Adipocyte (in vitro differentiated cells): ENCODE measurements at regions not wholly inside any gene's neighbourhood (a gene's known extent, or its start where the extent isn't known, plus 50 kb on each side); places are given as distances from the start of the nearest gene placed in this dataset.

Source experiments
- DNase-seq: peaks from one replicate; pipeline ENCODE4 v3.0.0-alpha.2; 2015; ENCODE audit warnings: low read depth
- H3K27me3 ChIP-seq: replicated peaks from 2 replicates; pipeline ENCODE4 v1.7.0; 2013; ENCODE audit warnings: mild to moderate bottlenecking, low read length, moderate library complexity; ENCODE audit not compliant: control insufficient read depth, insufficient read depth
- H3K36me3 ChIP-seq: 2 replicates; pipeline ENCODE4 v1.7.0; 2013; ENCODE audit warnings: low read length, mild to moderate bottlenecking, moderate library complexity; ENCODE audit not compliant: control insufficient read depth, insufficient read depth, severe bottlenecking
- H3K4me1 ChIP-seq: 2 replicates; pipeline ENCODE4 v1.7.0; 2013; ENCODE audit warnings: mild to moderate bottlenecking, low read length, moderate library complexity; ENCODE audit not compliant: control insufficient read depth, insufficient read depth
- H3K4me3 ChIP-seq: 2 replicates; pipeline ENCODE4 v1.7.0; 2013; ENCODE audit warnings: mild to moderate bottlenecking, low read length, moderate library complexity
- H3K9ac ChIP-seq: 2 replicates; pipeline ENCODE4 v1.7.0; 2013; ENCODE audit warnings: mild to moderate bottlenecking, low read length, moderate library complexity
- H3K9me3 ChIP-seq: 2 replicates; pipeline ENCODE4 v1.7.0; 2013; ENCODE audit warnings: mild to moderate bottlenecking, low read length, moderate library complexity; ENCODE audit not compliant: control insufficient read depth

DNA sequence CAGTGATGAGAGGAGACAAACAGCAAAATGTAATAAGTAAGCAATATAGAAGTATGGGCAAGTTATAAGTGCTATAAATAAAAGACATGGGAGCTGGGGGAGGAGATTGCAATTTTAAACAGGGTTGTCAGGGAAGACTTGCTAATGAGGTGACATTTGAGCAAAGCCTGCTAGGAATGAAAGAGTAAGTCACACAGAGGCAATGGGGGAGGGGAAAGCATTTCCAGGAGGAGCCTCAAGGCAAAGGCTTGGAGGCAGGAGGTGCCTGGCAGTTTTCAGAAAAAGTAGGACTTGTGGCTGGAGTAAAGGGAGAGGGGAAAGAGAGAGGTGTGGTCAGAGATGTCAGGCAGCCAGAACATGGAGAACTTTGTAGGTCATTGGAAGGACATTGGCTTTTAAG, 124.4 kb upstream of the NMUR2 start:
- no peaks in the 10 kb centered on the region for H3K4me1 ChIP-seq
- DNase-seq = no peak
- no peaks in the 10 kb centered on the region for H3K9me3 ChIP-seq
- no peak overlapping the region for H3K4me3 ChIP-seq
- H3K9ac ChIP-seq = no peak overlapping the region
- no peaks in the 10 kb centered on the region for H3K27me3 ChIP-seq
- no peaks in the 10 kb centered on the region for H3K36me3 ChIP-seq

DNA sequence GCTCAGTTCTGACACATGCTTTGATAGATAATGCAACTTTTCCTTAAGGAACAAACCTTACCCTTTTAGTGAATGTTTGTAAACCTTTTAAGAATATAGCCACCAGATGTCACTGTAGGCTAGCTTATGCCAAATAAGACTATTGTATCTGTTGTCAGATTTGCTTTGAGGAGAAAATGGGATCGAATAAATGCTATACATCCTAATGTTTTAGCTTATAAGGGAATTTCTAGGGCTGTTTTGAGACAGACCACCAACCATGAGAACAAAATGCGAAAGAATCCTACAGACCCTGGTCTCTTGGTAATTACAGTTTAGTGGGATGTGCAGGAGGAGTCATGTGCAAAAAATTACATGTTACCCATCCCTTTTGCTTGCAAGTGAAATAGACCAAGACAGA, 127.6 kb upstream of the NMUR2 start:
- DNase-seq = peak; percentile 82
- Histone ChIP-seq H3K27me3 (no peaks in the 10 kb centered on the region), H3K9ac (no peak overlapping the region), H3K4me3 (no peak overlapping the region), H3K9me3 (no peaks in the 10 kb centered on the region), H3K36me3 (no peaks in the 10 kb centered on the region), H3K4me1 (no peaks in the 10 kb centered on the region)

- no peaks in the 10 kb centered on the region for H3K4me1 ChIP-seq
- no peaks in the 10 kb centered on the region for H3K36me3 ChIP-seq
- no peak for DNase-seq
- no peaks in the 10 kb centered on the region for H3K27me3 ChIP-seq
- no peaks in the 10 kb centered on the region for H3K9me3 ChIP-seq
- H3K9ac ChIP-seq = no peak overlapping the region
- H3K4me3 ChIP-seq = no peak overlapping the region
Measured at GRCh38 chr5:152534641-152535040, 129.6 kb upstream of the NMUR2 start.

GRCh38 chr5:152542741-152543140, 137.7 kb upstream of the NMUR2 start:
- no peak for DNase-seq
- no peaks in the 10 kb centered on the region for H3K4me1 ChIP-seq
- H3K4me3 ChIP-seq = no peak overlapping the region
- H3K36me3 ChIP-seq = no peaks in the 10 kb centered on the region
- no peaks in the 10 kb centered on the region for H3K9me3 ChIP-seq
- no peak overlapping the region for H3K9ac ChIP-seq
- H3K27me3 ChIP-seq = no peaks in the 10 kb centered on the region

DNA sequence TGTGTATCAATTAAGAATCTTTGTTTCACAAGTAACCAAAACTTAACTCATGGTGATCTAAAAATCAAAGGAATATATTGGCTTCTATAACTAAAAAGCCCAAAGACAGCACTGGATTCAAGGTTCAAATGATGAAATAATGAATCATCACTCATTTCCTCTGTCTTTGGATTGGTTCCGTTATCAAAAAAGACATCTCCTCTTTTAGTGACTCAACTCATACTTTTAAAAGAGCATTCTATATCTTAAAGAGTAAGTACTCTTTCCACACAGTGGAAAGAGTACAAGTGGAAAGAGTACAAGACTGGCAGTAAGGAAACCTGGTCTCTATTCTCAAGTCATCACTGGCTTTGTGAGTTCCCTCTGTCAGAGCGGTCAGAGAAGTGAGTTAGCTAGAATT, 141.4 kb upstream of the NMUR2 start:
- no peak overlapping the region for H3K9ac ChIP-seq
- no peaks in the 10 kb centered on the region for H3K4me1 ChIP-seq
- H3K36me3 ChIP-seq = no peaks in the 10 kb centered on the region
- DNase-seq = no peak
- H3K9me3 ChIP-seq = no peaks in the 10 kb centered on the region
- H3K27me3 ChIP-seq = no peaks in the 10 kb centered on the region
- no peak overlapping the region for H3K4me3 ChIP-seq

DNA sequence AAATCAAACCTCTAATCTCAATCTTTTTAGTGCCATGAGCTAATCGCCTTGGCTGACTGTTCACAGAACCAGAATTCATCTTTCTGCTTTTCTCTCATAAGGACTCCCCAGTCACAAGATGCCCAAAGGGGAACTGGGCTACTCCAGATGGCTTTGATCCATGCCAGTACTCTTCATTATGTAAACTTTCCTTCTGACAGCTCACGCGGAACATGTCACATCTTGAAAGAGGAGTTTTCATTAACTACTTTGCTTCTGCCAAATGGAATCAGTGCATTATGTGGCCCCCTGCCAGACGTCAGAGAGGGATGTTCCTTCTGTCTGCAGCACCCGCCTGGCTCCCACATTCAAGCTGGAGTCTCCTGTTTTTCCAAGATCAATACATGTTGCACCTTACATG, 142.1 kb upstream of the NMUR2 start:
- H3K9ac ChIP-seq = no peak overlapping the region
- DNase-seq = no peak
- no peaks in the 10 kb centered on the region for H3K36me3 ChIP-seq
- no peaks in the 10 kb centered on the region for H3K4me1 ChIP-seq
- H3K9me3 ChIP-seq = no peaks in the 10 kb centered on the region
- no peak overlapping the region for H3K4me3 ChIP-seq
- H3K27me3 ChIP-seq = no peaks in the 10 kb centered on the region

DNA sequence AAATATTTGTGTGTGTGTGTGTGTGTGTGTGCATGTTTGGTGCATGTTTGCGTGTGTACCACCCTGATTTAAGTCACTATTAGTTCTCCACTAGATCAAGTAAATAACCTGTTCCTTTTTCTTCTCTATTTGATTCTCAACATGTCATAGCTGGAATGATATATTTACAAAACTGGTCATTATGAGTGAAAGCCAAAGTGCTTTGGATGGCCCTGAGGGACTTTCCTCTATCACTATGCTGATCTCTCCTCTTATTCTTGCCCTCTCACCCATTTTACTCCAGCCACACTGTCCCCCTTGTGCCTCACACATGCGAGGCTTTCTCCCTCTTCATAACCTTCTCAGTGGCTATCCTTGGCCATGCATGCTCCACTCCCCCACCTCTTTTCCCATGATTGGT, 144.6 kb upstream of the NMUR2 start:
- Histone ChIP-seq H3K27me3 (no peaks in the 10 kb centered on the region), H3K9ac (no peak overlapping the region), H3K9me3 (no peaks in the 10 kb centered on the region), H3K4me1 (no peaks in the 10 kb centered on the region), H3K4me3 (no peak overlapping the region), H3K36me3 (no peaks in the 10 kb centered on the region)
- DNase-seq = no peak

DNA sequence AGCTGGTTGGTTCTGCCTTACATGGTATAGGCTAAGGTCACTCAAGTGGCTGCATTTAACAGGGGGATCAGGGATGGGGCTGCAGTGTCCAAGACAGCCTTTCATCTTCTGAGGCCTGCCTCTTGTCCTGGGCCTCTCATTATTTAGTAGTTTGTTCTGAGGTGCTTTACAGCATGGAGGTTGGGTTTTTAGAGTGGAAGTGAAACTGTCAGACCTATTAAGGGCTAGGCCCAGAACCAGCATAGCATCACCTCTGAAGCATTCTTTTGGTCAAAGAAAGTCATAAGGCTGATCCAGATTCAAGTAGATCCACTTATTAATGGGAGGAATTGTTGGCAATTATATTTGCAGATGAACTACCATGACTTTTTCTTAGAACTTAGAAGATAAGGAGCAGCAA, 146.0 kb upstream of the NMUR2 start:
- no peak for DNase-seq
- H3K36me3 ChIP-seq = no peaks in the 10 kb centered on the region
- H3K9me3 ChIP-seq = no peaks in the 10 kb centered on the region
- H3K9ac ChIP-seq = no peak overlapping the region
- no peak overlapping the region for H3K4me3 ChIP-seq
- H3K4me1 ChIP-seq = no peaks in the 10 kb centered on the region
- H3K27me3 ChIP-seq = no peaks in the 10 kb centered on the region

DNA sequence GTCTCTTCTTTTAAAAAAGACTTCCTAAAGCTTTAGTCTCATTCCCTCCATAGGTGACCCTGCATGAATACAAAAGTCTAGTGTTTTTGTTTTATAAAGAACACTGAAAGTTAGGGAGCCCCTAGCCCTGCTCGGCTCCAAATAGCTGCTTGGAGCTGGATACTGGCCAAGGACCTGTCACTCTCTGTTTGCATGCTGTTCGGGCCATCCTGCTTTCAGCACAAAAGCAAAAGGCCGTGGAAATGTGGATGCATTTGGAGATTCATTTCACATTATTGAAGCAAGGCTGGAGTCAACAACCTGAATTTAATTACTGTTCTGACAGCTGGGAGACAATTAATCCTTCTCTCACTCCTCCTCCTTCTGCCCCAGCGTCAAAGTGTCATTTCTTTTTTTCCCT, 151.7 kb upstream of the NMUR2 start:
- Histone ChIP-seq H3K9ac (no peak overlapping the region), H3K9me3 (no peaks in the 10 kb centered on the region), H3K4me3 (no peak overlapping the region), H3K27me3 (no peaks in the 10 kb centered on the region), H3K4me1 (no peaks in the 10 kb centered on the region), H3K36me3 (no peaks in the 10 kb centered on the region)
- DNase-seq = no peak

GRCh38 chr5:152560512-152561137, 155.5 kb upstream of the NMUR2 start:
- Histone ChIP-seq H3K36me3 (no peaks in the 10 kb centered on the region), H3K9ac (no peak overlapping the region), H3K4me3 (no peak overlapping the region), H3K4me1 (no peaks in the 10 kb centered on the region), H3K9me3 (no peaks in the 10 kb centered on the region), H3K27me3 (no peaks in the 10 kb centered on the region)
- peak; percentile 26 for DNase-seq

GRCh38 chr5:152568016-152568415, 162.9 kb upstream of the NMUR2 start:
- no peaks in the 10 kb centered on the region for H3K9me3 ChIP-seq
- DNase-seq = no peak

DNA sequence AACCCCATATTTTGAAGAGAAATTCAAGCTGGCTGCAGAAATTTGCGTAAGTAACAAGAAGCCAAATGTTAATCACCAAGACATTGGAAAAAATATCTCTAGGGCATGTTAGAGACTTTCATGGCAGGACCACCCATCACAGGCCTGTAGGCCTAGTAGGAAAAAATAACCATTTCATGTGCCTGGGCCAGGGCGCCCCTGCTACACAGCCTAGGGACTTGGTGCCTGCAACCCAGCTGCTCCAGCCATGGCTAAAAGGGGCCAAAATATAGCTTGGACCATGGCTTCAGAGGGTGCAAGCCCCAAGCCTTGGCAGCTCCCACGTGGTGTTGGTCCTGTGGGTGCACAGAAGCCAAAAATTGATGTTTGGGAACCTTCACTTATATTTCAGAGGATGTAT, 167.7 kb upstream of the NMUR2 start:
- no peaks in the 10 kb centered on the region for H3K4me1 ChIP-seq
- no peak overlapping the region for H3K9ac ChIP-seq
- no peaks in the 10 kb centered on the region for H3K9me3 ChIP-seq
- no peaks in the 10 kb centered on the region for H3K27me3 ChIP-seq
- no peak overlapping the region for H3K4me3 ChIP-seq
- DNase-seq = no peak
- H3K36me3 ChIP-seq = no peaks in the 10 kb centered on the region

More at GRCh38 chr5:152568016-152568415, 162.9 kb upstream of the NMUR2 start:
- H3K27me3 ChIP-seq = no peaks in the 10 kb centered on the region
- no peaks in the 10 kb centered on the region for H3K4me1 ChIP-seq
- H3K9ac ChIP-seq = no peak overlapping the region
- no peak overlapping the region for H3K4me3 ChIP-seq
- H3K36me3 ChIP-seq = no peaks in the 10 kb centered on the region
